HS-5 (cell line): ENCODE measurements at regions not wholly inside any gene's neighbourhood (a gene's known extent, or its start where the extent isn't known, plus 50 kb on each side); places are given as distances from the start of the nearest gene placed in this dataset.

Source experiments
- DNase-seq: peaks from one replicate; pipeline ENCODE4 v3.0.0-alpha.2; 2012; ENCODE audit warnings: low read depth

DNA sequence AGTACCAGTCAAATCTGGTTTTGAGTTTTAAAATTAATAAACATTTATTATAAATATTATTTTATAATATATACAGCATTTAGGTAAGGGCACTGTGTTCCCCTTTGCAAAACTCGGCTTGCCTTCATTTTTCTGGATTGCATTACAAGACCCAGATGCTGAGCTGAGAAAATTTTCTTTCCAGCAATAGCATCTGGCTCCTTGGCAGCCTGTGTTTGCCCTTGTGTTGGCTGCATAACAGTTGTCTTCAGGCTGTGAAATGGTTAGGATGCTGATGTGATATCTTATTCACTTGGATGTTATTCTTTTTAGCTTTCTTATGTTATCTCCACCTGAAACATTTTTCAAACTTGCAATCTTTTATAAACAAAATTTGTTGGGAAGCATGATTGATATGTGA lies 784.4 kb downstream of the DACH1 start:
- DNase-seq: no peak

DNA sequence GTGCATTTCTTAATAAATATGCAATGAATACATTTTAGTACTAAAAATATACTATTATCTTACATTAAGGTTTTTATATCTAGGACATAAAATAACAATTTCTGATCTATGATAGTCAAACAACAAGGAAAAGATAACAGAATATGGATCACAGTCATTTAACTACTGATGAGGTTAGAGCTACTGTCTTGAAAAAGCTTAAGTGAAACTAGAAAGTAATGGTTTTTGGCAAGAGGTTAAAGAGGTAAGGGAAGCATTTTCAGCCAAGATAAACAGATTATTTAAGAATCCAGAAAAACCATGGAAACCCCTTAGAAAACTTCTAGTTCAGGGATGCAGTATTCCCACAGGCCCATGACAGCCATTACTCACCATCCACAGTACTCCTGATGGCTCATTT lies 787.4 kb downstream of the DACH1 start:
- DNase-seq: no peak

DNA sequence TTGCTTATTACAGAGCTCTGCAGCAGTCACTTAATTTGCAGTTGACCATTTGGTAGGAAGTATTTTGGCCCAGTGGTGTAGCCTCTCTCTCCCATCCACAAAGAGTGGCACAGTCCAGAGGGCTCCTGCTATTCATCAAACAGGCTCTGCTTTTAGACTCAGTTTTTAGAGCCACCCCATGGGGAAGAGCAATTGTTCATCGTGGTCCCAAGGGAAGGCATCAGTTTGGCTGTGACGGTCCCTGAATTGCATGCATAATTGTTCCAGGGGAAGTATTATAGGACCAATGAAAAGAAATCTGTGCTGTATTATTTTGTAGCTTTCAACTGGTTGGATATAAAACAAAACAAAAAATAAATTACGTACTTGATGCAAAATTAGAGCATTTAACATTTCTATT lies 799.0 kb downstream of the DACH1 start:
- DNase-seq: no peak

DNA sequence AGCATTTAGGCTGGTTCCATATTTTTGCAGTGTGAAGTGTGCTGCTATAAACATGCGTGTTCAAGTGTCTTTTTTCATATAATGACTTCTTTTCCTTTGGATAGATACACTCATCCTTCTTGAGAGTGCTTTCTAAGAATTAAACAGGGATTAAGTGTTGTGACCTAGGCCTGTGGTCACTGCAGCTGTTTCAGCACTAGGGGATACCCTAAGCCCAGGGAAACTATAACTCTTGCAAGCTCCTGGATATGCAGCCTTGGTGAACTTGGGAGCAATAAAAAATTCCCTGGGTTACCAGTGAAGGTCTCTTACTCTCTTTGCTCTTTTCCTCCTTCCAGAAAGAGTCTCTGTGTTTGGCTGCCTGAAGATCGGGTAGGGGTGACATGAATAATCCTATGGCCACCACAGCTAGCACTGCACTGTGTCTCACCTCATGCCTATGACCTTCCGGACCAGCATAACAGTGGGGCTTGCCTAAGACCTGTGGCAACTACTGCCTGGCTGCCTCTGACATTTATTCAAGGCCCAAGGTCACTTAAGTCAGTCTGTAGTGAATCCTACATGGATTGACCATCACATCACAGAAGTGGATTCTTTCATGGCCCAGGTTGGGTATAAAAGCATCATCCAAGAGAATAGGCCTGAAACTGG lies 799.7 kb downstream of the DACH1 start:
- DNase-seq: no peak

DNA sequence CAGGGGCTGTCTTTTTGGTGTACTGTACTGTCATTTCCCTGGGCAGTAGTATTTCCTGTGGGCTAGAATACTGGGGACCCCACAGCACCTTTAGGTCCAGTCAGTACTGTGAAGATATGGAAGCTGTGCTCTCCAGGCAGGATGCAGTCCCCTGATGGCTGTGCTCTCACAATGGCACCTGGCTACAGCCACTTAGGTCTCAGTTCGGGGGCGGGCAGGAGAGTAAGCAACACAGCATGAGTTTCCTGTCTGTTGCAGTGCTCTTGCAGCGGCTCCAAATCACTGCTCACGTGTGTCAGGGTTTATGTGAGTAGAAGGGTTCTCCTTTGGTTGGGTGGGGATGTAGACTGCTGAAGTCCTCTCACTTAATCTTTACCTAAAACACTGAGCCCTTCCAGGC lies 810.4 kb downstream of the DACH1 start:
- no peak for DNase-seq

DNA sequence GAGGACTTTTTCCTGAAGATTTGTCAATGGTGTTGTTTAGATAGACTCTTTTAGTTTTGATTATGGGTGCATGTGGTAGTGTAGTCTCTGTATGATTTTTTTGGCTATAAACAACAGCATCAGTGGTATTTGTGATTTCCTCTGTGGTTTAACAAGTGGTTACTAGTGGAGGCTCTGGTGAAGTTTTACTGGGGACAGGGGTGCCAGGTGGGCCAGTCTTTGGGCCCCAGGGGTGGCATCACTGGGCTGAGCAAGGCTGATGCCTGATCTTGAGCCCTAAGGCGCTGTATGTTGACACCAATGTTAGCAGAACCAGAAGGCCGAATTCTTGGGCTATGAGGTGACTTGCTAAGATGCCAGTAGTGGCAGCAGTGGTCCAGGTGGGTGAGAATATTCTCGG lies 811.4 kb downstream of the DACH1 start:
- DNase-seq: no peak

DNA sequence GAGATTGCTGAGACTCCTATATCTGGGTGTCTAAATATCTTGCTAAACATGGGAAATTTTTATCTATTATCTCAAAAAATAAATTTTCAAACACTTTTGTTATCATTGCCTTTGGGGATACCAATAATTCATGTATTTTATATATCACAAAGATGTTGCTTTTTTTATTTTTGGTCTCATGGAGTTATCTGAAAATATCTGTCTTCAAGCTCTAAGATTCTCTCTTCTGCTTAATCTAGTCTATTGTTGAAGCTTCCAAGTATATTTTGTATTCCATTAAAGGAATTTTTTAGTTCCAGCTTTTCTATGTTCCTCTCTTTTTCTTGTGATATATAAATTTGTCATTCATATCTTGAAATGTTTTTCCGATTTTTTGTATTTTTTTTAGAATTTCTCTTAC lies 812.0 kb downstream of the DACH1 start:
- DNase-seq: no peak

DNA sequence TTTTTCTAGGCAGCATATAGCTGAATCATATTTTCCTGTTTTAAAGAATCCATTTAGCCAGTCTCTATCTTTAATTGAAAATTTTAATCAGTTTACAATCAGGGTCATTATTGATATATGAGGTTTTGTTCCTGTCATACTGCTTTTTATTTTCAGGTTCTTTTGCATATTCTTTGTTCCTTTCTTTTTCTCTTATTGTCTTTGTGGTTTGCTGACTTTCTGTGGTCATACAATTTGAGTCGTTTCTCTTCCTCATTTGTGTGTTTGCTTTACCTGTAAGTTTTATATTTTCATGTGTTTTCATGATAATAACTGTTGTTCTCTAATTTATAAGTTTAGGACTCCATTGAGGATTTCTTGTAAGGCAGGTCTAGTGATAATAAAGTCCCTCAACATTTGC lies 812.6 kb downstream of the DACH1 start:
- no peak for DNase-seq

DNA sequence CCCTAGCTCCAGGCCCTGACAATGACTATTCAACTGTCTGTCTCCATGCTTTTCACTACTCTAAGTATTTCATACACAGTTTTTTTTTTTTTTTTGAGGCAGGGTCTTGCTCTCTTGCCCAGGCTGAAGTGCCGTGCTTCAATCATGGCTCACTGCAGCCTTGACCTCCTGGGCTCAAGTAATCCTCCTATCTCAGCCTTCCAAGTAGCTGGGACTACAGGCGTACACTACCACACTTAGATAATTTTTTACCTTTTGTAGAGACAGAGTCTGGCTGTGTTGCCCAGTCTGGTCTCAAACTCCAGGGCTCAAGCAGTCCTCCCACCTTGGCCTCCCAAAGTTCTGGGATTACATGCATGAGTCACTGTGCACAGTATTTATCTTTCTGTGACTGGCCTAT lies 815.4 kb downstream of the DACH1 start:
- no peak for DNase-seq

DNA sequence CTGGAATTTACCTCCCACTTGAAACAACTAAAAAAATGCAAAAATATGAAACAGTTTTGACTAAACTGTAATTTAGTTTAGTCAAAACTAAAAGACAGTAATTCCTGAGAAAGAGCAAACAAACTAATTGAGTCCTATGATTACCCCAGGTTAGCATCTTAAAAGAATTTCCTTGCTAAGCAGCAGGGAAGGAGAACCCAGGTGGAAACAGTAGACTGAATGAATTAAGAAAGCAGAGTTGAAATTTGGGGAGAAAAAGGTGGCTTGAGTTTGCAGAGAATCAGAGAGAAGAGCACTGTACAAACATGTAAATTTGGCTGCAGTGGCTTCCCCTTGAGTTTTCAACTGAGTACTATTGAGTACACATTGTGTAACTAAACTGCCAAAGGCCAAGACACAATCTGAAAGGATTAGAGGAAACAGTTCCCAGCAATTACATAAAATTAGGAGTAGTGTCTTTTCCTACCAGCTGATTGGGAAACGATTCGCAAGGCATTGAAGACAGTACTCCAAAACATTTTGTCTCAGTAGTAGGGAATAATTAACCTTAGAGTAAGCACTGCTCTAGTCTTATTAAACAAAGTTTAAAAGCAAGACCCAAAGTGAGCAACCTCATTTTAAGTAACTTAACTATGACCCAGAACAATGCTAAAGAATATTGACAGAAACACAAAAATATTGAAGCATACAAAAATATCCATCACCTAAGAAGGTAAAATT lies 820.5 kb downstream of the DACH1 start:
- no peak for DNase-seq

DNA sequence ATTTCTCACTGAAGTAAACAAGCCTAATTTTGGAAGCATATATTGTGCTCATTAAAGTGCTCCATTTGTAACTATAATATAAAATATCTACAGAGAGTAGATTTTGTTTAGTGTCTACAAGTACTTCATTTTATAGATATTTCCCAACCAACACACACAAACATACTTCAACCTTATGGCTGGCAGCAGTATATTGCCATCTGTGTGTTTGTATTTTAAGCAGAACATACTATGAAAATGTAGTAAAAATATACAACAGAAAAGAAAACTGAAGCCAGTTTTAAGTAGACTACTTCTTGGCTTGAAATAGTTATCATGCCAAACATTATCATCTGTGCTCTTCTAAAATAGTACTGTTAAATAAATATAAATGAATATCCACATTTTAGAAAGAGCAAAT lies 821.9 kb downstream of the DACH1 start:
- DNase-seq: no peak

DNA sequence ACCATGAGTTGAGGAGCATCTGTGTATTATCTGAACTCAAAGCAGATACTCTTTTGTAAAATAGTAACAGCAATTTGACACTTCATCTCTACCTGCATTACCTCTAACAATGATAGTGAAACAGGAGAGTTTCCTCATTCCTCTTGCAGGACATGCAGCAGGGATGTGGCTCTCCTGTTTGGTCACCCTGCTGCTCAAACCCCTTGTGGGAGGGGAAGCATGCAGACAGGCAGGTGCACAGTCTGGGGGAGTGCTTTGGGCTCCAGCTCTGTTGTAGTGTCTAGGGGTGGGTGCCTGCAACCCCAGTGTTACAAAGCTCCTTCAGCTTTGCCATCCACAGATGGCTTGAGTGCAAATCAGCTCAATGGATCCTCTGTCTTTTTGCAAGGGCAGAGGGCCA lies 827.6 kb downstream of the DACH1 start:
- DNase-seq: no peak

DNA sequence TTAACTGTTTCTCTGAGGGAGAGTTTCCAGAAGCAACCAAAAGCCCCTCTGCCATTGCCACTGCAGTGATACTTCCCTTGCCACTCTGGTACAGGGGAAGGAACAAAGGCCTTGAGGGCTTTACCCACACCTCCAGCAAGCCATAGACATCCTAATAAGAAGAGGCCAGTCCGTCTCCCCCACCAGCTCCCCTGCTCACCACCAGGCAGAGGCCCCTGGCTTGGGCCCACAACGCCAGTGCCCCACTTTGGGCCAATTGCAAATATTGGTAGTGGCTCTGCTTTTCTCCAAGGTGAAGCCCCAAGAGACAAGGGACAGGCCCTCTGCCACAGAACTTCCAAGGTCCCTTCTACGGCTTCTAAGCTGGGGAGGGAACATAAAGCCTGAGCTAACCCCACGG lies 833.0 kb downstream of the DACH1 start:
- DNase-seq: no peak

DNA sequence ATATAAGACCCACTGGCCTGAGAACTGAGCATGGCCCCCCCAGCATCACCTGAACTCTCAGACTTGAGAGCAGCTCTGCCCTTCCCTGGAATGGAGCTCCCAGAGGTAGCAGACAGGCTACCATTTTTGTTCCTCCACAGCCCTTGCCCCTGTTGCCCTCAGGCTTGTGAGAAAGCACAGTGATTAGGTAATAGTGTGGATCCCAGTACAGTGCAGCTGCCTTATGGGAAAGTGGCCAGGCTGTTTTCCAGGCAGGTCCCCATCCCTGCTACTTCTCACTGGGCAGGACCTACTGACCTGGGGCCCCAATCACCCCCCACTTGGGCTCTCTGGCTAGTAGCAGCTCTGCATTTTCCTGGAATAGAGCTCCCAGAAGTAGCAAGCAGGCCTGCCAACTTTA lies 834.0 kb downstream of the DACH1 start:
- DNase-seq: no peak

DNA sequence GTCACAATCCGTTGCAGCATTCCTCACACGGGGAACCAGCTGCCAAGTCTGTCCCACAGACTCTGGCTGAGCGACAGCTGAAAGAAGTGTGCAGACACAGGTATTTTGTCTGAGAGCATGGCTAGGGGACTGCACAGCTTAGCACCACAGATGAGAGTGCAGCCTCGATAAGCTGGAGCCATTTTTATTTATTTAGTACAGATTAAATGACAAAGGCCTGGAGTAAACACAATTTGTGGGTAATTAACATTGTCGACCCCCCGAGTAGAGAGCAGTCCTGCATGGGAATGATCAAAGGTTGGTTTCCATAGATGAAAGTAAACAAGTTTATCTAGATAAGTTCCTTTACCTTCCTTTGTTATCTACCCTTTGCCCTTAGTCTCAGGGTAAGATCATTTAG lies 836.2 kb downstream of the DACH1 start:
- no peak for DNase-seq

DNA sequence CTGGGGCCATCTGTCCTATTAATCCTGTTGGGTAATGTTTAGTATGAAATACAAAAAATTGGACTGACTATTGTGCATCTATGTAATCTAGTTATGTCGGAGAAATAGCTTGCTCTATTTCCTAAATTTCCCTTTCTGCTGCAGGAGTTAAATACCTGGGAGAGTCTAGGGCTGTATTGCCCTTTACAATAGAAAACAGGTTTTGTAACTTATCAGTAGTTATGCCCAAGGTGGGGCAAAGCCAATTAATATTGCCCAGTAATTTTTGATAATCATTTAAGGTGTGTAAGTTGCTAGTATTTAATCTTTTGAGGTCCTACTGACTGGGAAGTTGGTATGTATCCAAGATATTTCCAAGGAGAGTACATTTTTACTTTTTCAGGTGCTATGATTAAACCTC lies 838.1 kb downstream of the DACH1 start:
- no peak for DNase-seq

DNA sequence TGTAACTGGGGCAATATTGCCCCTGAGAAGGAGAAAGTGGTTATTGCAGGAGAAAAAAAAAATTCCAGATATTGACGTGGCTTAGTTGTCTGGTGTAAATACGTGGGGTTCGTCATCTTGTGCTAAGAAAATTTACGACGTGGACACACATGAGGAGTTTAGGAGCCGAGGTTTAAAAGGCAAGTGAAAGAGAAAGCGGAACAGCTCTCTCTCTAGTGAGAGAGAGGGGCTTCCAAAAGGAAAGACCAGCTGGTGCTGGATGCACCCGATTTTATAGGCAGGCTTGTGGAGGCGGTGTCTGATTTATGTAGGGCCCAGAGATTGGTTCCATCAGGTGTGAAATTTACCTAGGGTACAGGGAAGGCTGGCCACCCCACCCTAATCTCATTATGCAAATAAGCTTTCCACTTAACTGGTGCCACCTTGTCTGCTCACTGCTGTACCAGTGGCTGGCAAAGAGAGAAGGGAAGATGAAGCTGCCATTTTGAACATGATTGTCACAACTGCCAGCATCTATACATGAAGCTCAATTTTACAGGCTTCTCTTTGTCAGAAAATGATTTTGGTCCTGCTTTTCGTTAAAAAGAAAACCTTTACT lies 845.1 kb downstream of the DACH1 start:
- DNase-seq: no peak

DNA sequence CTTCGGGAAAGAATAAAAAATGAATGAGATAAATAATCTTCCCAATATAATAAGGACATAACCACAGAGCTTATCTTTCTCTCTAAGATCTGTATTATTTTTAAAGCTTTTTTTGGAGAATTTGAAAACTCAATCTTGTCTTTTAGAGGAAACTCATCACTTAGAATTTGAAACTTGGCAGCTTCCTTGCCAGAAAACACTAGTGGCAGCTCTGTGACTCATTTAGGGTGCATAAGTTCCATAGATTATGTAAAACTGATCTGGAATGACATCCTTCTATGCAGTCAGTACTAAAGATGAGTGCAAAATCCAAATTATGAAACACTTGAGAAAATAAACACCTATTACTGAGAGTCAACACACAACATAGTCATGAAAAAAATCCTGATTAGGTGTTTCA lies 848.0 kb downstream of the DACH1 start:
- DNase-seq: no peak

DNA sequence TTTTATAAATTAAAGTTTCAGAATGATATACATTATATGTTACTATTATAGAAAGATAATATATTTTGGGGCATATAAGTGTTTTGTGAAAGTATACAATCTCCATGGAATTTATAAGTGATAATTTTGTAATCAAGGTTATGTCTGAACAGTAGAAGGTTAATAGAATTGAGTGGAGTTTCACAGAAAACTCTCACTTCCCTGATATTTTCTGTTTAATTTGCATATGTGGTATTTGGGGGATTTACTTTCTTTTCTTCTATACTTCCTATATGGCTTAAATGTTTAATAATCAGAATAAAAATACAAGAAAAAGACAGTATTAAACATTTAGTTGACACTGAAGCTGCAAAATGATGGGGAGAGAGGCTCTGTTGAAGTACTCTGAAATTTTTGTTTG lies 848.5 kb downstream of the DACH1 start:
- no peak for DNase-seq

DNA sequence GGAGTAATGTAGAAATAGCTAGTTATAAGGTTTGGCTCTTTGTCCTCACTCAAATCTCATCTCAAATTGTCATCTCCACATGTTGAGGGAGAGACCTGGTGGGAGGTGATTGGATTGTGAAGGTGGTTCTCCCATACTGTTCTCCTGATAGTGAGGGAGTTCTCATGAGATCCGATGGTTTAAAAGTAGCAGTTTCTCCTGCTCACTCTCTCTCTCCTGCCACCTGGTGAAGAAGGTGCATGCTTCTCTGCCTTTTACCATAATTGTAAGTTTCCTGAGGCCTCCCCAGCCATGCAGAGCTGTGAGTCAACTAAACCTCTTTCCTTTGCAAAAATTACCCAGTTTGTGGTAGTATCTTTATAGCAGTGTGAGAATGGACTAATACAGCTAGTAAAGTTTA lies 849.4 kb downstream of the DACH1 start:
- DNase-seq: no peak

DNA sequence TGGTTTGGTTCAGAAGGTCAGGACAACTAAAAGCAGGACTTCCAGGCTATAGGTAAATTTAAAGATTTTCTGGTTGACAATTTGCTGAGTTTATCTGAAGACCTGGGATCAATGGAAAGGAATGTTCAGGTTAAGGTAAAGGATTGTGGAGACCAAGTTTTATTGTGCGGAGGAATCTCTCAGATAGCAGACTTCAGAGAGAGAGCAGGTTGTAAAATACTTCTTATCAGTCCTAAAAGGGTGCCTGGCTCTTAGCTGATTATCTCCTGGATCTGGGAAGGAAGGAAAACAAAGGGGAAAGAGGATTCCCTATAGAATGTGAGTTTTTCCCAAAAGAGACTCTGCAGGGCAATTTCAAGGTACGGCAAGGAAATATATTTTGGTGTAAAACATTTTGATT lies 851.5 kb downstream of the DACH1 start:
- no peak for DNase-seq

DNA sequence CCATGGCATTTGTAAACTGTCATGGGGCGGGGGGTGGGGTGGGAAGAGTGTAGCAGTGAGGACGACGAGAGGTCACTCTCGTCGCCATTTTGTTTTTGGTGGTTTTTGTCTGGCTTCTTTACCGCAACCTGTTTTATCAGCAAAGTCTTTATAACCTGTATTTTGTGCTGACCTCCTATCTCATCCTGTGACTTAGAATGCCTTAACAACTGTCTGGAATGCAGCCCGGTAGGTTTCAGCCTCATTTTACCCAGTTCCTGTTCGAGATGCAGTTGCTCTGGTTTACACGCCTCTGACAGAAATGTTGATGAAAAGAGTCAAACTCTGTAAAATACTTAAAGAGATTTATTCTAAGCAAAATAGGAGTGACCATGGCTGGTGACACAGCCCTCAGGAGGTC lies 852.0 kb downstream of the DACH1 start:
- no peak for DNase-seq

DNA sequence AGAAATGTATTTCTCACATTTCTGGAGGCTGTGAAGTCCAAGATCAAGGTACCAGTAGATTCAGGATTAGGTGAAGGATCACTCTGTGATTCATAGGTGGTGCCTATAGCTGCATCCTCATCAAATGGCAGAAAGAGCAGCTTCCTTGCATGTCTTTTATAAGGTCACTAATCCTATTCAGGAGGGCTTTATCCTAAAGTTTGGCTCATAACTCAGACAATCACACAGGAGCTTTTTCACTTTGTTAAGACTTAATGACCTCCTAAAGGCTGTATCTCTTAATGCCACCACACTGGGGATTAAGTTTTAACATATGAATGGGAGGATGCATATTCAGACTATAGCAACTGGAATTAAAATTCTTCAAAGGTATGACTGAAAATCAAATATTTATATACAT lies 861.1 kb downstream of the DACH1 start:
- DNase-seq: no peak

DNA sequence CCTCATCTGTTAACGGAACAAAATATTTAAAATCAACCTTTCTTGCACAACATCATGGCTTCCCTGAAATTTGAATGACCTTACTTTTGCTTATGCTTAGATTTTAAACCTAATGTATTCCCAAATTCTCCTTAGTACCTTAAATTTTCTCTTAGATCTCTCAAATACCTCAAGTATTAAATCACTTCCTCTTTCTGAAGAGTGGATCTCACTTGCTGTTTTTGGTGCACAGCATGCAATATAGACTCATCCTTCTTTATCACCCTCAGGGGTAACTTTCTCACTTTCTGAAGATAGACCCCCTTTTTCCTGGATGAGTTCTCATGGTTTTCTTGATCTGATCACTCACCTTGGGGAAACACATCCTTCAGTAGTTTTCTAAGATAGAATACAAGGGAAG lies 871.7 kb downstream of the DACH1 start:
- DNase-seq: no peak
